Naive B cell (primary cell): ENCODE measurements at regions not wholly inside any gene's neighbourhood (a gene's known extent, or its start where the extent isn't known, plus 50 kb on each side); places are given as distances from the start of the nearest gene placed in this dataset.

Experiments used
- ATAC-seq, 2 donors: fragments of 150-1000 bp; cut with Tn5 transposase; 2 replicates each; pipeline ENCODE4 v1.10.0; 2021; ENCODE audit warnings: low read depth in 2 of 2, mild to moderate bottlenecking in 2 of 2, moderate library complexity in 2 of 2
- DNase-seq: peaks from one replicate; pipeline ENCODE4 v3.0.0; 2022
- H3K27ac Mint-ChIP-seq, 6 donors: one replicate each; pipeline ENCODE4 v1.8.0; 2020 to 2022; ENCODE audit warnings: mild to moderate bottlenecking in 6 of 6, mixed read lengths in 6 of 6, moderate library complexity in 5 of 6, inconsistent platforms in 2 of 6
- H3K27me3 Mint-ChIP-seq, 3 donors: one replicate each; pipeline ENCODE4 v1.8.0; 2021 to 2022; ENCODE audit warnings: mixed read lengths in 3 of 3, mild to moderate bottlenecking in 1 of 3
- H3K36me3 Mint-ChIP-seq, 2 donors: one replicate each; pipeline ENCODE4 v1.8.0; 2020 to 2022; ENCODE audit warnings: mixed read lengths in 2 of 2, inconsistent platforms in 1 of 2, mild to moderate bottlenecking in 1 of 2
- H3K4me1 Mint-ChIP-seq, 3 donors: one replicate each; pipeline ENCODE4 v1.8.0; 2020 to 2022; ENCODE audit warnings: mixed read lengths in 3 of 3, inconsistent platforms in 1 of 3, mild to moderate bottlenecking in 1 of 3, moderate library complexity in 1 of 3
- H3K4me3 Mint-ChIP-seq, 8 donors: one replicate each; pipeline ENCODE4 v1.8.0; 2020 to 2022; ENCODE audit warnings: mild to moderate bottlenecking in 8 of 8, mixed read lengths in 8 of 8, moderate library complexity in 8 of 8, inconsistent platforms in 2 of 8
- H3K9me3 Mint-ChIP-seq, 7 donors: one replicate each; pipeline ENCODE4 v1.8.0; 2020 to 2022; ENCODE audit warnings: mixed read lengths in 7 of 7, mild to moderate bottlenecking in 5 of 7, inconsistent platforms in 2 of 7, moderate library complexity in 1 of 7

GRCh38 chr17:22496450-22496849, 804.1 kb downstream of the KCNJ18 start:
- Mint-ChIP-seq H3K27ac (no peak overlapping the region), H3K9me3 (peaks cover 9 to 36% (median 18%) of the 10 kb centered on the region in 7 donors), H3K27me3 (no peaks in the 10 kb centered on the region), H3K36me3 (peaks cover 0 to 6% of the 10 kb centered on the region in 2 donors), H3K4me3 (no peak overlapping the region), H3K4me1 (no peaks in the 10 kb centered on the region)
- DNase-seq (no peak), ATAC-seq (no peak)

- H3K27ac Mint-ChIP-seq: no peak overlapping the region
- H3K4me1 Mint-ChIP-seq: no peaks in the 10 kb centered on the region
- H3K4me3 Mint-ChIP-seq: no peak overlapping the region
- H3K36me3 Mint-ChIP-seq: no peaks in the 10 kb centered on the region
- H3K9me3 Mint-ChIP-seq: peaks cover 8 to 35% (median 14%) of the 10 kb centered on the region in 7 donors
- H3K27me3 Mint-ChIP-seq: no peaks in the 10 kb centered on the region
- ATAC-seq: no peak
- DNase-seq: no peak
Measured at GRCh38 chr17:22503322-22503899, 811.1 kb downstream of the KCNJ18 start.

GRCh38 chr17:22505660-22506059, 813.3 kb downstream of the KCNJ18 start:
- ATAC-seq: no peak
- H3K36me3 Mint-ChIP-seq: no peaks in the 10 kb centered on the region
- no peak overlapping the region for H3K27ac Mint-ChIP-seq
- no peak overlapping the region for H3K4me3 Mint-ChIP-seq
- H3K9me3 Mint-ChIP-seq: peaks cover 5 to 31% (median 14%) of the 10 kb centered on the region in 7 donors
- no peaks in the 10 kb centered on the region for H3K4me1 Mint-ChIP-seq
- H3K27me3 Mint-ChIP-seq: no peaks in the 10 kb centered on the region
- DNase-seq: no peak

GRCh38 chr17:22506231-22506630, 813.9 kb downstream of the KCNJ18 start:
- Mint-ChIP-seq H3K9me3 (peaks cover 7 to 31% (median 17%) of the 10 kb centered on the region in 7 donors), H3K27ac (no peak overlapping the region), H3K36me3 (no peaks in the 10 kb centered on the region), H3K4me1 (no peaks in the 10 kb centered on the region), H3K27me3 (no peaks in the 10 kb centered on the region), H3K4me3 (no peak overlapping the region)
- DNase-seq (no peak), ATAC-seq (no peak)

- Mint-ChIP-seq H3K36me3 (no peaks in the 10 kb centered on the region), H3K4me1 (no peaks in the 10 kb centered on the region), H3K4me3 (no peak overlapping the region), H3K9me3 (peaks cover 7 to 28% (median 12%) of the 10 kb centered on the region in 7 donors), H3K27me3 (no peaks in the 10 kb centered on the region), H3K27ac (no peak overlapping the region)
- DNase-seq: no peak
- ATAC-seq: no peak
Measured at GRCh38 chr17:22506861-22507260, 814.5 kb downstream of the KCNJ18 start.

- Mint-ChIP-seq H3K9me3 (peaks cover 9 to 28% (median 12%) of the 10 kb centered on the region in 7 donors), H3K27me3 (no peaks in the 10 kb centered on the region), H3K4me3 (no peak overlapping the region), H3K27ac (no peak overlapping the region), H3K36me3 (no peaks in the 10 kb centered on the region), H3K4me1 (no peaks in the 10 kb centered on the region)
- DNase-seq (no peak), ATAC-seq (no peak)
Measured at GRCh38 chr17:22507823-22508222, 815.5 kb downstream of the KCNJ18 start.

- Mint-ChIP-seq H3K27ac (no peak overlapping the region), H3K27me3 (no peaks in the 10 kb centered on the region), H3K4me1 (no peaks in the 10 kb centered on the region), H3K9me3 (peaks cover 7 to 27% (median 12%) of the 10 kb centered on the region in 7 donors), H3K4me3 (no peak overlapping the region), H3K36me3 (no peaks in the 10 kb centered on the region)
- no peak for DNase-seq
- no peak for ATAC-seq
Measured at GRCh38 chr17:22510504-22510903, 818.2 kb downstream of the KCNJ18 start.

- no peak overlapping the region for H3K27ac Mint-ChIP-seq
- no peak overlapping the region for H3K4me3 Mint-ChIP-seq
- DNase-seq: no peak
- no peaks in the 10 kb centered on the region for H3K4me1 Mint-ChIP-seq
- no peaks in the 10 kb centered on the region for H3K27me3 Mint-ChIP-seq
- peaks cover 7 to 27% (median 15%) of the 10 kb centered on the region in 7 donors for H3K9me3 Mint-ChIP-seq
- ATAC-seq: no peak
- H3K36me3 Mint-ChIP-seq: no peaks in the 10 kb centered on the region
Measured at GRCh38 chr17:22511431-22511830, 819.1 kb downstream of the KCNJ18 start.

- no peak for ATAC-seq
- Mint-ChIP-seq H3K27ac (no peak overlapping the region), H3K4me1 (no peaks in the 10 kb centered on the region)
Measured at GRCh38 chr17:22512057-22512456, 819.7 kb downstream of the KCNJ18 start.

GRCh38 chr17:22512506-22512905, 820.2 kb downstream of the KCNJ18 start:
- ATAC-seq (no peak), DNase-seq (no peak)
- Mint-ChIP-seq H3K27me3 (no peaks in the 10 kb centered on the region), H3K4me1 (no peaks in the 10 kb centered on the region), H3K9me3 (peaks cover 7 to 26% (median 14%) of the 10 kb centered on the region in 7 donors), H3K36me3 (no peaks in the 10 kb centered on the region), H3K4me3 (no peak overlapping the region), H3K27ac (no peak overlapping the region)

More at GRCh38 chr17:22512057-22512456, 819.7 kb downstream of the KCNJ18 start:
- DNase-seq: no peak
- no peaks in the 10 kb centered on the region for H3K36me3 Mint-ChIP-seq
- H3K4me3 Mint-ChIP-seq: no peak overlapping the region
- no peaks in the 10 kb centered on the region for H3K27me3 Mint-ChIP-seq
- H3K9me3 Mint-ChIP-seq: peaks cover 7 to 25% (median 14%) of the 10 kb centered on the region in 7 donors

- Mint-ChIP-seq H3K4me3 (no peak overlapping the region), H3K27me3 (no peaks in the 10 kb centered on the region), H3K36me3 (no peaks in the 10 kb centered on the region), H3K4me1 (no peaks in the 10 kb centered on the region), H3K9me3 (peaks cover 7 to 25% (median 17%) of the 10 kb centered on the region in 7 donors), H3K27ac (no peak overlapping the region)
- DNase-seq: no peak
- ATAC-seq: no peak
Measured at GRCh38 chr17:22512997-22513538, 820.7 kb downstream of the KCNJ18 start.

- H3K9me3 Mint-ChIP-seq: peaks cover 7 to 22% (median 14%) of the 10 kb centered on the region in 7 donors
- no peak overlapping the region for H3K27ac Mint-ChIP-seq
- H3K27me3 Mint-ChIP-seq: no peaks in the 10 kb centered on the region
- no peak for DNase-seq
- H3K4me1 Mint-ChIP-seq: no peaks in the 10 kb centered on the region
- H3K4me3 Mint-ChIP-seq: no peak overlapping the region
- no peaks in the 10 kb centered on the region for H3K36me3 Mint-ChIP-seq
- no peak for ATAC-seq
Measured at GRCh38 chr17:22514315-22514714, 822.0 kb downstream of the KCNJ18 start.

GRCh38 chr17:22514767-22515320, 822.5 kb downstream of the KCNJ18 start:
- DNase-seq (no peak), ATAC-seq (no peak)
- H3K4me1 Mint-ChIP-seq: no peaks in the 10 kb centered on the region
- H3K4me3 Mint-ChIP-seq: no peak overlapping the region
- no peaks in the 10 kb centered on the region for H3K36me3 Mint-ChIP-seq
- peaks cover 7 to 22% (median 14%) of the 10 kb centered on the region in 7 donors for H3K9me3 Mint-ChIP-seq
- H3K27ac Mint-ChIP-seq: no peak overlapping the region
- no peaks in the 10 kb centered on the region for H3K27me3 Mint-ChIP-seq

- Mint-ChIP-seq H3K4me1 (no peaks in the 10 kb centered on the region), H3K36me3 (no peaks in the 10 kb centered on the region), H3K4me3 (no peak overlapping the region), H3K9me3 (peaks cover 7 to 22% (median 13%) of the 10 kb centered on the region in 7 donors), H3K27me3 (no peaks in the 10 kb centered on the region), H3K27ac (no peak overlapping the region)
- DNase-seq (no peak), ATAC-seq (no peak)
Measured at GRCh38 chr17:22515599-22515998, 823.3 kb downstream of the KCNJ18 start.
